Lower leg skin (tissue), 3 donors: ENCODE measurements at regions not wholly inside any gene's neighbourhood (a gene's known extent, or its start where the extent isn't known, plus 50 kb on each side); places are given as distances from the start of the nearest gene placed in this dataset.

ENCODE experiments used
- CTCF ChIP-seq, 3 donors: fragments of 450-650 bp; IDR thresholded peaks; one replicate each; pipeline ENCODE4 v1.5.1; 2016; ENCODE audit warnings: antibody characterized with exemption in 3 of 3, mild to moderate bottlenecking in 3 of 3, moderate library complexity in 2 of 3
- POLR2A ChIP-seq, 2 donors: fragments of 450-650 bp; IDR thresholded peaks; one replicate each; pipeline ENCODE4 v1.6.1; 2016 to 2017; ENCODE audit warnings: antibody characterized with exemption in 2 of 2, mild to moderate bottlenecking in 1 of 2, moderate library complexity in 1 of 2

- no peak for TF ChIP-seq CTCF (IDR thresholded peaks at IDR 0.05)
- TF ChIP-seq POLR2A (IDR thresholded peaks at IDR 0.05) = no peak
These were observed 76.0 kb upstream of the GPM6B start for GRCh38 chrX:13892856-13893255.
